ENCODE measurements at regions not wholly inside any gene's neighbourhood (a gene's known extent, or its start where the extent isn't known, plus 50 kb on each side); places are given as distances from the start of the nearest gene placed in this dataset.

GRCh38 chr10:29158066-29158465, 130.8 kb upstream of the LYZL1 start:
- DNase-seq (ENCODE audit: low read depth in 2 of 2): no peak

DNA sequence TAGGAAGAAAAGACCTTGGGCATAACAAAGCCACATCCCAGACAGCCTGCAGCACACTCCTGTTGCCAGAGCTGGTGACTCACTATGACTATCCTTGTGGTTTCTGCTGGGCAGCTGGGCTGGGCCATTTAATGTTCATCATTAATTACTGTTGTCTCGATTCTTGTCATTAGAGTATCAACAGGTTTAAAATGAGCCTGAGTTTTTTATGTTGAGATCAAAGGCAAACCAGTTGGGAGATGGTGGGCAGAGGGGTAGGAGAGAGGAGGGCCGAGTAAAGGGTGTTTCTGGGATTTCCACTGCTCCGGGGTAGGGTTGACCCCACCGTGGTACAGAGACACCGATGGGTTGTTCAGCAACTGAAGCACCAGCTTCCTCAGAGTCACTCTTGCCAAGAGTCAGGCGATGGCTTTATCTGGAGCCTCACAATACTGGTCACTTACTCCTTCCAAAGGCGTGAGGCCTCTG, 128.7 kb upstream of the LYZL1 start:
- DNase-seq (ENCODE audit: low read depth in 2 of 2): no peak

DNA sequence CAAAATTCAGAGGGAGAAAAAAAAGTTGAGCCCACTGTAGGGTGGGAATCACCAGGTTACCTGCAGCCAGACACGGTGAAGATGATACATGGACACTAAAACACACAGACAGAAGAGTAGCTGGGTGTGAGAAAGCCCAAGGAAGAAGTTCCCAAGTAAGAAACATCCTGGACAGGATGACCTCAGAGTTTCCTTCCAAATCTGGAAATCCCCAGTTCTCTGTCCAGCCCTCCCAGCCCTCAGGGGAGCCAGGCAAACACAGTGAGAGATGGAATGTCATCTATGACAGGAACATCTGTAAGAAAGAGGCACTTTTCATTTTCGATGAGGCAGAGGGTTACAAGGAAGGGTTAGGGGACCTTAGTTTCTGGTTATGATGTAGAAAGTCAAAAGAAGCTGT, 125.1 kb upstream of the LYZL1 start:
- no peak for DNase-seq (ENCODE audit: low read depth in 2 of 2)

DNA sequence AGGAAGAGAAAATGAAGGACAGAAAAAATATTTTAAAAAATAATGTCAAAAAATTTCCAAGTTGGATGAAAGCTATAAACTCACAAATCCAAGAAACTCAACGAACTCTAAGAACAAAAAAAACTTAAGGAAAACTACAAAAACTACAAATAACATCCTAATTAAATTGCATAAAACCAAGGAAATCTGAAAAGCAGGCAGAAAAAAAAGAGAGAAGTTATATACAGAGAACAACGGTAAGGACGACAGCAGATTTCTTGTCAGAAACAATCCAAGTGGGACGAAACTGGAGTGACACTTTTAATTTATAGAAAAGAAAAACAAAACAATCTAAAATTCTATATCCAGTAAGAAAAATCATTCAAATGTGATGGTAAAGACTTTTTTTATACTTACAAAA, 122.2 kb upstream of the LYZL1 start:
- DNase-seq (ENCODE audit: low read depth in 2 of 2): no peak

- DNase-seq (ENCODE audit: low read depth in 2 of 2): no peak
These were observed 119.8 kb upstream of the LYZL1 start for GRCh38 chr10:29169021-29169420.

GRCh38 chr10:29171717-29172116, 117.2 kb upstream of the LYZL1 start:
- no peak for DNase-seq (ENCODE audit: low read depth in 2 of 2)

DNA sequence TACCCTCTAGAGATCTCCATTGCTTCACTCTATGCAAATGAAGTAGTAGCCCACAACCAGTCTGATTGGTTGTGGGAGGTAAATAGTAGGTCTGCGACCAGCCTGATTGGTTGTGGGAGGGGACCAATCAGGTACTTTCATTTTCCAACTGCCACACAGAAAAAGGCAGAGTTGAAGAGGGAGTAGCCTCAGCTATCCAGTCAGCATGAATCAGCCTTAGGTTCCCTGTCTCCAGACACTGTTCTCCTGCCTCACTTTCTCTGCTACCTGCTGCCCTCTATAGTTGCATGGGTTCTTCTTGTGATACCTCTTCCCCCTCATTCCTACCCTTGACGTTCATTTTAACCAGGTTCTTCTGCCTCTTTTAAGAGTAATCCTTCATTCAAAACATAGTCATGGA, 114.5 kb upstream of the LYZL1 start:
- no peak for DNase-seq (ENCODE audit: low read depth in 2 of 2)

GRCh38 chr10:29176845-29177832, 111.7 kb upstream of the LYZL1 start:
- no peak for DNase-seq (ENCODE audit: low read depth in 2 of 2)

DNA sequence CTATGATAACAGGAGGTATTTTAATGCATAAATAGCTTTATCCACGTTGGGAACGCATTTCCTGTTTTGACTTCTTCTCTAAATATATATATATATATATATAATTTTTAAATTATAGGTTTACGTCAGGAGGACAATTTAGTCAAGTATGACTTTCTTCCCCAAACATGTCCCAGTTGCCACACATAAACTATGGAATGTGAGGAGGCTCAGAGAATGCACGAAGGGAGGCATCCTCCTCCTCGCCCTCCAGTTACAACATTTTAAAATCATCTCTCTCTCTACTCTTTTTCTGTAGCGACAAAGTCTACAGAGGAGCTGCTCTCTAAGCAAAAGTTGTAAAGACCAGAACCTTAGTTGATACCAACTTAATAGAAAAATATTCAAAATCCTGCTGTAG, 106.9 kb upstream of the LYZL1 start:
- no peak for DNase-seq (ENCODE audit: low read depth in 2 of 2)

DNA sequence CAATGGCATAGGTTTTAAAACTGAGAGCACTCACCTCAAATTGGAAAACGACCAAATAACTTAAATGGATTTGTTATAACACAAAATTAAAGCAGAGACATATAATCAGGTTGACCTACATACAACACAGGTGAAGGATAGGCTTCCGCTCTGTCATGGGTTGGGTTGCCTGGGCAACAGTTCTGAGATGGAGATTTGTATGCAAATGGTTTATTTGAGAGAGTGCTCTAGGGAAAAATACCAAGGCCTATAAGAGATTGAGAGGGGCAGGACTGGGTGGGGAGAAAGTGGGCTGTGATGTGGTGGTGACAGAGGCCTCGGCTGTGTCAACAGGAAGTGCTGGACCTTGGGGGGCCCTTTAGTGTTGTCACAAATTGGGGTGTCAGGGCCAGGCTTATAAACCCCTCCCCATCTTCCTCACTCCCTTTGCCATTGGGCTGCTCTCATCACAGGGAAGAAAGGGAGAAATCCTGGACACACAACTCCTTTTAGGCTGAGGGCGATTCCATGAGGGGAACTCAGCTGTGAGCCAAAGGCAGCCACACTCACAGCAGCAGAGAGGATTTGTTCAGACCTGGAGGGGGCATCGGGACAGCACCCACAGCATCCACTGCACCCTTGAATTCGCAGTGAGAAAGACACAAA, 105.4 kb upstream of the LYZL1 start:
- no peak for DNase-seq (ENCODE audit: low read depth in 2 of 2)

GRCh38 chr10:29184205-29185000, 104.5 kb upstream of the LYZL1 start:
- DNase-seq (ENCODE audit: low read depth in 2 of 2): no peak

DNA sequence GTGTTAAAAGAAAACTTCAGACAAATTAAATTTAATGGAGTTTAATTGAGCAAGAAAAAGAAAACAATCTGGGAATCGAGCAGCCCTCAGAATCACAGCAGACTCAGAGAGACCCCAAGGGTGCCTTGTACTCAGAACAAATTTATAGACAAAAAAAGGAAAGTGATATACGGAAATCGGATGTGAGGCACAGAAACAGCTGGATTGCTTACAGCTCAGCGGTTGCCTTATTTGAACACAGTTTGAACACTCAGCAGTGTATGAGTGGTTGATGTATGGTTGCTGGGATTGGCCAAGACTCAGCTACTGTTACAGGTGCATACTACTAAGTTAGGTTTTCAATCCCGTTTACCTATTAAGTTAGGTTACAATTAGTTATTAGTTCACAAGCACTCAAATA, 103.8 kb upstream of the LYZL1 start:
- DNase-seq (ENCODE audit: low read depth in 2 of 2): no peak

GRCh38 chr10:29186221-29186620, 102.6 kb upstream of the LYZL1 start:
- no peak for DNase-seq (ENCODE audit: low read depth in 2 of 2)

- no peak for DNase-seq (ENCODE audit: low read depth in 2 of 2)
These were observed 99.6 kb upstream of the LYZL1 start for GRCh38 chr10:29189256-29189655.

GRCh38 chr10:29191674-29192073, 97.2 kb upstream of the LYZL1 start:
- no peak for DNase-seq (ENCODE audit: low read depth in 2 of 2)

- DNase-seq (ENCODE audit: low read depth in 2 of 2): no peak
These were observed 89.5 kb upstream of the LYZL1 start for GRCh38 chr10:29199339-29199738.

DNA sequence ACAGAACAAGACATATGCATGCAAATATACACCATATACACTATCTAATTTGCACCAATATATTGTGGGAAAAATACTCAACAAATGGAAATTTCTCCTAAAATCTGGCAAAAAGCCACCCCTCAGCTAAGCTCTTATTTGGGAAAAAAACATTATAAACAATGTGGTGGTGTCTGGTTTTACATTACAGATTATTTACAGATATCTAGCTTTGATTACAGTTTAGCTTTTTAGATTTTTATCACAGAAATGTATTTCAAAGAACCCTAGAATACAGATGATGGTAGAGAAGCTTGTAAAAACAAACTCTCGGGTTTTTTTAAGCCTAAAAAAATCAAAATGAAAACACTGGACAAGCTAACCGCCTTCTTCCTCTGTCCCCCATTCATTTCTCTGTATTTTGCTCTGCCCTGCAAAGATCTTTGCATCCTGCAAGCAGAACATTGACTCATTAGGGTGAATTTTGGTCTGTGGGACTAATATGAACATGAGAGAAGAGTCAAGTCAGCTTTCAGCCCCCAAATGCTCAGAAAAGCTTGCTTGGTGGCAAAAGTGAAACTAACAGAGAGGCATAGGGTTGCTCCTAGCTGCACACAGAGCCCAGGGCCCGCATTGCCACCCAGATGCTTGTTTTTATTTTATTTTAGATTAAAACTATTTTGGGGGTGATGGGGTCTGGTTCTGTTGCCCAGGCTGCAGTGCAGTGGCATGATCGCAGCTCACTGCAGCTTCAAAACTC, 88.8 kb upstream of the LYZL1 start:
- DNase-seq (ENCODE audit: low read depth in 2 of 2): no peak

DNA sequence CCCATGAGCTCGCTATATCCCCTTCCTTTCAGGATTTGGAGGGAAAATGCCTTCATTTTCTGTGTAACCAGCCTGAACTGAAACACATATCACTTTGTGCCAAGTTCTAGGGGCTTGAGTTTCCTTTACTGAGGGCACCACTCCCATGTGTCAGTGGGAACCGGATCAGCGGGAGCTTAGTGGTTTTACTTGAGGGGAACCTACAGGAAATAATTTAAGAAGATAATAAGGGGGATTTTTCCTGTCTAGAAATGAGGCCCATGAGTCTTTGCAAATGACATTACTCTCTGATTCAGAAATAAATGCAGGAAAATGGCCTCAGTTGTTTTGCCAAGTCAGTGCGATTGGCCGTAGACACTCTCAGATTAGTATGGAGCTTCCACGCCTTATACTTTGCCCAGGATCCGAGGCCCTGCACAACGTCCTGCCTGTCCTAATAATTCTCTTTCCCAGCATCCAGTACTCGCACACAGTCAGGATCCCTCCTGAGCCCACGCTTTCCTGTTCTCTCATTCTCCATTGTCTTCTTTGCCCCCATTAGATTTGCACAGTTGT, 86.4 kb upstream of the LYZL1 start:
- no peak for DNase-seq (ENCODE audit: low read depth in 2 of 2)

DNA sequence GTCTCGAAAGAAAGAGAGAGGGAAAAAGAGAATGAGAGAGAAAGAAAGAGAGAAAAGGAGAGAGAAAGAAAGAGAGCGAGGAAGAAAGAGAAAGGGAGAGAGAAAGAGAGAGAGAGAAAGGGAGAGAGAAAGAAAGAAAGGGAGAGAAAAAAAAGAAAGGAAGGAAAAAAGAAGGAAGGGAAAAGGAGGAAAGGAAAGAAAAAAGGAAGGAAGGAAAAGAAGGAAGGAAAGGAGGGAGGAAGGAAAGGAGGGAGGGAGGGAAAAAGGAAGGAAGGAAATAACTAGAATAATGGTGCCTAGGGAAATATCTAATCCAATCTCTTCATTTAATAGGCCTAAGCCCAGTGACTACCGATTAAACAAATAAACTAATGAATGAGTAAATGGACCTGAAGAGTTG, 85.4 kb upstream of the LYZL1 start:
- no peak for DNase-seq (ENCODE audit: low read depth in 2 of 2)

DNA sequence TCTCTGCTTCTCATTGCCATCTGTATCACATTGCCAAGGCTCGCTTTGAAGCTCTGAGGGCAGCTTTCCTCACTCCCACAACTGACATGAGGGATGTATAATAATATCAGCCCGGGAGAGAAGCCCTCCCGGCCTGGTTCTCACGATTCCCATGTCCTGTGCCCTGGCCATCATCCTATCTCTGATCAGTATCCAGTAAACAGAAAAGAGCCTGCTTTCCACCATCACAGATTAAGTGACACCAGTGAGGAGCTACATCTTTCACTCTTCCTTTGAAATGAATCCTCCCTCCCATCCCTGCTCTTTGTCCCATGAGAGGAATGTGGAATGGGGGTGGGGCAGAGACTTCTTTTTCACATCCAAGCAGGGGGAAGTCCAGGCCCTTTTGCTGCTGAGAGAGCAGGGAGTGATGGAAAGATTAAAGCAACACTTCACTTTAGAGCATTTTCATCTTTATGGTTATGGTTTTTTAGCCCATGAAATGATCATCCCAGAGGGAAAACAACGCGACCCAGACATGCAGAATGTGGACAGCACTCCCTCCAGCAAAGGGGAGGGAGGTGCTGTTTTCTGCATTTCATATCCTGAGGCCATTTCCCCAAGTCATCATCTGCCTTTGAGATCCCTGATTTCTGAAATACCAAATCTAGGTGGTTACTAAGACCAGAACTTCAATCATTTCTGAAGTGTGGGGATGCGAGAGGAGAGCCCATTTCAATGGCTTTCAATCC, 84.6 kb upstream of the LYZL1 start:
- no peak for DNase-seq (ENCODE audit: low read depth in 2 of 2)

- no peak for DNase-seq (ENCODE audit: low read depth in 2 of 2)
These were observed 83.1 kb upstream of the LYZL1 start for GRCh38 chr10:29205787-29206186.

Data from stimulated activated CD8-positive, alpha-beta memory T cell treated with anti-CD3 and anti-CD28 coated beads, Interleukin-7, amount 100 ng/mL, for 4 hours (primary cell).